H1 (cell line): ENCODE measurements at regions not wholly inside any gene's neighbourhood (a gene's known extent, or its start where the extent isn't known, plus 50 kb on each side); places are given as distances from the start of the nearest gene placed in this dataset.

Source experiments
- POLR2A ChIP-seq, 2 experiments: IDR thresholded peaks; 1 replicate in 1 of 2; 2 replicates in 1 of 2; pipeline ENCODE4 v1.6.1; 2011; ENCODE audit warnings: low read depth in 2 of 2, low read length in 2 of 2, mild to moderate bottlenecking in 2 of 2; ENCODE audit errors: control extremely low read depth in 1 of 2
- TF ChIP-seq, protein P1 (sequence below), 3 experiments: IDR thresholded peaks; 1 replicate in 2 of 3; 2 replicates in 1 of 3; pipeline versions ENCODE4 v1.5.1 to v1.6.1; 2011; ENCODE audit warnings: low read length in 3 of 3, mild to moderate bottlenecking in 3 of 3, inconsistent platforms in 2 of 3, low read depth in 1 of 3, moderate library complexity in 1 of 3; ENCODE audit not compliant: insufficient read depth in 1 of 3; ENCODE audit errors: control extremely low read depth in 1 of 3

GRCh38 chr13:73335944-73336343, 277.1 kb downstream of the KLF5 start:
- TF ChIP-seq POLR2A (IDR thresholded peaks at IDR 0.05; ENCODE audit: control extremely low read depth in 1 of 2, low read depth in 2 of 2, low read length in 2 of 2) = no peak
- TF ChIP-seq, protein P1, sequence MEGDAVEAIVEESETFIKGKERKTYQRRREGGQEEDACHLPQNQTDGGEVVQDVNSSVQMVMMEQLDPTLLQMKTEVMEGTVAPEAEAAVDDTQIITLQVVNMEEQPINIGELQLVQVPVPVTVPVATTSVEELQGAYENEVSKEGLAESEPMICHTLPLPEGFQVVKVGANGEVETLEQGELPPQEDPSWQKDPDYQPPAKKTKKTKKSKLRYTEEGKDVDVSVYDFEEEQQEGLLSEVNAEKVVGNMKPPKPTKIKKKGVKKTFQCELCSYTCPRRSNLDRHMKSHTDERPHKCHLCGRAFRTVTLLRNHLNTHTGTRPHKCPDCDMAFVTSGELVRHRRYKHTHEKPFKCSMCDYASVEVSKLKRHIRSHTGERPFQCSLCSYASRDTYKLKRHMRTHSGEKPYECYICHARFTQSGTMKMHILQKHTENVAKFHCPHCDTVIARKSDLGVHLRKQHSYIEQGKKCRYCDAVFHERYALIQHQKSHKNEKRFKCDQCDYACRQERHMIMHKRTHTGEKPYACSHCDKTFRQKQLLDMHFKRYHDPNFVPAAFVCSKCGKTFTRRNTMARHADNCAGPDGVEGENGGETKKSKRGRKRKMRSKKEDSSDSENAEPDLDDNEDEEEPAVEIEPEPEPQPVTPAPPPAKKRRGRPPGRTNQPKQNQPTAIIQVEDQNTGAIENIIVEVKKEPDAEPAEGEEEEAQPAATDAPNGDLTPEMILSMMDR (IDR thresholded peaks at IDR 0.05; ENCODE audit: control extremely low read depth in 1 of 3, insufficient read depth in 1 of 3, low read depth in 1 of 3, low read length in 3 of 3) = no peak
